CD14-positive monocyte (primary cell): ENCODE measurements at regions not wholly inside any gene's neighbourhood (a gene's known extent, or its start where the extent isn't known, plus 50 kb on each side); places are given as distances from the start of the nearest gene placed in this dataset.

Experiments
- DNase-seq, 3 donors: peaks; one replicate each; pipeline ENCODE4 v3.0.0-alpha.2; 2011 to 2022
- H2AFZ ChIP-seq: 2 replicates; pipeline ENCODE4 v1.6.0; 2012; ENCODE audit warnings: mild to moderate bottlenecking, low read depth, low read length, inconsistent platforms; ENCODE audit not compliant: insufficient read depth, poor library complexity, severe bottlenecking
- H3K27ac ChIP-seq, 2 donors: 1 replicate in 1 of 2; 2 replicates in 1 of 2; pipeline ENCODE4 v1.5.1; 2012 to 2013; ENCODE audit warnings: low read length in 2 of 2, control low read depth in 1 of 2, inconsistent platforms in 1 of 2, low read depth in 1 of 2, mild to moderate bottlenecking in 1 of 2
- H3K27me3 ChIP-seq, 2 donors: one replicate each; pipeline versions ENCODE4 v1.6.0 to v1.6.1; 2011 to 2013; ENCODE audit warnings: low read length in 2 of 2; ENCODE audit not compliant: control insufficient read depth in 2 of 2, insufficient read depth in 2 of 2
- H3K36me3 ChIP-seq, 2 donors: replicated peaks in 1 of 2; 1 replicate in 1 of 2; 2 replicates in 1 of 2; pipeline versions ENCODE4 v1.5.1 to v1.6.1; 2012 to 2013; ENCODE audit warnings: low read length in 2 of 2, control low read depth in 1 of 2, inconsistent platforms in 1 of 2, mild to moderate bottlenecking in 1 of 2; ENCODE audit not compliant: insufficient read depth in 2 of 2, control insufficient read depth in 1 of 2
- H3K4me1 ChIP-seq, 2 donors: 1 replicate in 1 of 2; 2 replicates in 1 of 2; pipeline versions ENCODE4 v1.5.1 to v1.6.1; 2012 to 2013; ENCODE audit warnings: low read length in 2 of 2, control low read depth in 1 of 2, inconsistent platforms in 1 of 2, mild to moderate bottlenecking in 1 of 2, moderate library complexity in 1 of 2; ENCODE audit not compliant: insufficient read depth in 2 of 2, control insufficient read depth in 1 of 2
- H3K4me2 ChIP-seq: replicated peaks from 2 replicates; pipeline ENCODE3; 2012; ENCODE audit warnings: low read length, moderate library complexity, mild to moderate bottlenecking; ENCODE audit not compliant: poor library complexity, severe bottlenecking; ENCODE audit errors: extremely low read depth
- H3K4me3 ChIP-seq, 3 experiments: fragments of 200-600 bp in 1 of 3; sonication (generic) in 1 of 3; replicated peaks in 1 of 3; 1 replicate in 2 of 3; 2 replicates in 1 of 3; pipeline ENCODE4 v1.5.1; 2011 to 2013; ENCODE audit warnings: low read length in 3 of 3, mild to moderate bottlenecking in 3 of 3, control low read depth in 2 of 3, low read depth in 2 of 3, inconsistent platforms in 1 of 3, moderate library complexity in 1 of 3
- H3K79me2 ChIP-seq: 2 replicates; pipeline ENCODE4 v1.6.0; 2012; ENCODE audit warnings: mild to moderate bottlenecking, control low read depth, inconsistent platforms, low read length, moderate library complexity; ENCODE audit not compliant: insufficient read depth
- H3K9ac ChIP-seq: 2 replicates; pipeline ENCODE4 v1.6.0; 2017; ENCODE audit warnings: low read length, mild to moderate bottlenecking; ENCODE audit not compliant: insufficient read depth, poor library complexity, severe bottlenecking
- H3K9me3 ChIP-seq, 2 donors: replicated peaks in 1 of 2; 1 replicate in 1 of 2; 2 replicates in 1 of 2; pipeline versions ENCODE4 v1.5.1 to v1.6.1; 2012 to 2013; ENCODE audit warnings: low read length in 2 of 2, control low read depth in 1 of 2; ENCODE audit not compliant: control insufficient read depth in 1 of 2, insufficient read depth in 1 of 2
- H4K20me1 ChIP-seq: 2 replicates; pipeline ENCODE4 v1.6.0; 2012; ENCODE audit warnings: mild to moderate bottlenecking, low read length, control low read depth, moderate library complexity; ENCODE audit not compliant: insufficient read depth
- H3K27ac Mint-ChIP-seq, 7 donors: one replicate each; pipeline ENCODE4 v1.8.0; 2020; ENCODE audit warnings: mild to moderate bottlenecking in 7 of 7, mixed read lengths in 7 of 7, moderate library complexity in 6 of 7, inconsistent platforms in 2 of 7
- H3K27me3 Mint-ChIP-seq, 3 donors: one replicate each; pipeline ENCODE4 v1.8.0; 2021 to 2022; ENCODE audit warnings: low read depth in 3 of 3, mild to moderate bottlenecking in 3 of 3, mixed read lengths in 3 of 3, moderate library complexity in 3 of 3, inconsistent platforms in 1 of 3
- H3K36me3 Mint-ChIP-seq, 2 donors: one replicate each; pipeline ENCODE4 v1.8.0; 2020; ENCODE audit warnings: mixed read lengths in 2 of 2, inconsistent platforms in 1 of 2, mild to moderate bottlenecking in 1 of 2
- H3K4me1 Mint-ChIP-seq: one replicate; pipeline ENCODE4 v1.8.0; 2020; ENCODE audit warnings: mild to moderate bottlenecking, mixed read lengths
- H3K4me3 Mint-ChIP-seq, 2 donors: one replicate each; pipeline ENCODE4 v1.8.0; 2020; ENCODE audit warnings: mild to moderate bottlenecking in 2 of 2, mixed read lengths in 2 of 2, moderate library complexity in 1 of 2
- H3K9me3 Mint-ChIP-seq, 7 donors: one replicate each; pipeline ENCODE4 v1.8.0; 2020 to 2022; ENCODE audit warnings: mixed read lengths in 7 of 7, mild to moderate bottlenecking in 6 of 7, moderate library complexity in 6 of 7, inconsistent platforms in 2 of 7
- WGBS: methylation state at CpG from one replicate; pipeline ENCODE4 v1.1.5; 2013; ENCODE audit warnings: missing lambda C conversion rate; ENCODE audit not compliant: insufficient coverage; 5-methylcytosine and 5-hydroxymethylcytosine counted together
- intact Hi-C, 2 donors: fragments of 100-400 bp; cut with micrococcal nuclease; formaldehyde crosslinking; loops; one replicate each; pipeline versions ENCODE4 v1.15.0 to v1.15.1; 2023
- TF ChIP-seq, protein P1 (sequence below): fragments of 200-600 bp; IDR thresholded peaks from one replicate; pipeline ENCODE4 v1.8.0; 2022; ENCODE audit warnings: antibody characterized with exemption, mild to moderate bottlenecking

DNA sequence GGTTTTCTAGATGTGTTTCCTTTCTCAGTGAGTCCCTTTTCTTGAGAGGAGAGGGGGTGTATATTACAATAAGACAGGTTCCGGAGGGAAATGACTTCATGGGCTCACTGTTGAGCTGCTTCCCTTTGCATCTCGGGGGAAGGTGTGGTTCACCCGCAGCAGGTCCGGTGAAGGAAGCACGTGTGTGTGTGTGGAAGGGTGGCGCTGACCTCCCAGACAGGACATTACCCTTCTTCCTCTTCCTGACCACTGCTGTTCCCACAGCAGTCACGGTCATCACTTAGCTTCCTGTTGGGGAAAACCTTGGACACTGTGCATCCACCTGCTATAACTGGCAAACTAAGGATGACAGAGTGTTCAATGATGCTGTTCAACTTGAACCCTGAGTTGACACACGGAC lies 83.6 kb downstream of the PLEKHG1 start:
- Histone ChIP-seq H3K79me2 (no peaks in the 10 kb centered on the region), H3K4me3 (no peak overlapping the region), H3K27me3 (no peaks in the 10 kb centered on the region), H3K4me1 (peaks cover 7 to 16% of the 10 kb centered on the region in 2 donors), H3K27ac (no peak overlapping the region), H3K9me3 (no peaks in the 10 kb centered on the region), H4K20me1 (no peaks in the 10 kb centered on the region), H2AFZ (no peak overlapping the region), H3K4me2 (no peak overlapping the region), H3K9ac (no peak overlapping the region), H3K36me3 (no peaks in the 10 kb centered on the region)
- Mint-ChIP-seq H3K4me3 (no peak overlapping the region), H3K36me3 (no peaks in the 10 kb centered on the region), H3K9me3 (peaks cover 0 to 2% (median 0%) of the 10 kb centered on the region in 7 donors), H3K27me3 (peaks cover 6 to 16% (median 13%) of the 10 kb centered on the region in 3 donors), H3K4me1 (peaks cover 18% of the 10 kb centered on the region), H3K27ac (no peak overlapping the region)
- peak in 2 of 3 donors; percentile 17 to 26 for DNase-seq
- intact Hi-C loops = no loop called here
- 82% methylated on average over 1 of the region's 8 CpGs for WGBS
- TF ChIP-seq, protein P1, sequence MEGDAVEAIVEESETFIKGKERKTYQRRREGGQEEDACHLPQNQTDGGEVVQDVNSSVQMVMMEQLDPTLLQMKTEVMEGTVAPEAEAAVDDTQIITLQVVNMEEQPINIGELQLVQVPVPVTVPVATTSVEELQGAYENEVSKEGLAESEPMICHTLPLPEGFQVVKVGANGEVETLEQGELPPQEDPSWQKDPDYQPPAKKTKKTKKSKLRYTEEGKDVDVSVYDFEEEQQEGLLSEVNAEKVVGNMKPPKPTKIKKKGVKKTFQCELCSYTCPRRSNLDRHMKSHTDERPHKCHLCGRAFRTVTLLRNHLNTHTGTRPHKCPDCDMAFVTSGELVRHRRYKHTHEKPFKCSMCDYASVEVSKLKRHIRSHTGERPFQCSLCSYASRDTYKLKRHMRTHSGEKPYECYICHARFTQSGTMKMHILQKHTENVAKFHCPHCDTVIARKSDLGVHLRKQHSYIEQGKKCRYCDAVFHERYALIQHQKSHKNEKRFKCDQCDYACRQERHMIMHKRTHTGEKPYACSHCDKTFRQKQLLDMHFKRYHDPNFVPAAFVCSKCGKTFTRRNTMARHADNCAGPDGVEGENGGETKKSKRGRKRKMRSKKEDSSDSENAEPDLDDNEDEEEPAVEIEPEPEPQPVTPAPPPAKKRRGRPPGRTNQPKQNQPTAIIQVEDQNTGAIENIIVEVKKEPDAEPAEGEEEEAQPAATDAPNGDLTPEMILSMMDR = no peak

DNA sequence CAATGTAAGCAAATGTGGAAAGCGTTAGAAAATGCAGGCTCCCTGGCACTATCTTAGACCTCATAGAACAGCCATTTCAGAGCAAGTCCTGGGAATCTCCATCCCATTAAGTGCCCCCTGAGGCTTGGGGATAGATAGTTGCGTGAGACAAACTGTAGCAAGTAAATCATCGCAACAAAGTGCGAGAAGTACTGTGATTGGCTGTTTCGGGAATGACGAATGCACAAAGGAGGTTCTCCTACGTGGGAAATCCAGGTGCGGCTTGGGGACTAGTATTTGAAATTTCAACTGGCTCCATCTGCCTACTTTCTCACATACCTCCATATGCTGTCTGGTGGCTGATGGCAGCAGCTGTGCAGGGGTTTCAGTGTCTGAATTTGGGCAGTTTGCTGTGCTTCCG lies 84.5 kb downstream of the PLEKHG1 start:
- Mint-ChIP-seq H3K27me3 (peaks cover 6 to 17% (median 13%) of the 10 kb centered on the region in 3 donors), H3K27ac (no peak overlapping the region), H3K9me3 (peaks cover 0 to 2% (median 0%) of the 10 kb centered on the region in 7 donors), H3K4me1 (peaks cover 18% of the 10 kb centered on the region), H3K4me3 (no peak overlapping the region), H3K36me3 (no peaks in the 10 kb centered on the region)
- no peaks in the 10 kb centered on the region for H4K20me1 ChIP-seq
- intact Hi-C loops = no loop called here
- no peak overlapping the region for H3K4me3 ChIP-seq
- no peaks in the 10 kb centered on the region for H3K27me3 ChIP-seq
- no peak for DNase-seq
- no peaks in the 10 kb centered on the region for H3K36me3 ChIP-seq
- no peak overlapping the region for H3K27ac ChIP-seq
- H3K4me1 ChIP-seq = peaks cover 7 to 16% of the 10 kb centered on the region in 2 donors
- H3K4me2 ChIP-seq = no peak overlapping the region
- no peaks in the 10 kb centered on the region for H3K9me3 ChIP-seq
- H2AFZ ChIP-seq = no peak overlapping the region
- H3K79me2 ChIP-seq = no peaks in the 10 kb centered on the region
- TF ChIP-seq, protein P1 = no peak
- H3K9ac ChIP-seq = no peak overlapping the region
- 94% methylated on average over 3 of the region's 9 CpGs for WGBS
